ENCODE measurements at regions not wholly inside any gene's neighbourhood (a gene's known extent, or its start where the extent isn't known, plus 50 kb on each side); places are given as distances from the start of the nearest gene placed in this dataset.

DNA sequence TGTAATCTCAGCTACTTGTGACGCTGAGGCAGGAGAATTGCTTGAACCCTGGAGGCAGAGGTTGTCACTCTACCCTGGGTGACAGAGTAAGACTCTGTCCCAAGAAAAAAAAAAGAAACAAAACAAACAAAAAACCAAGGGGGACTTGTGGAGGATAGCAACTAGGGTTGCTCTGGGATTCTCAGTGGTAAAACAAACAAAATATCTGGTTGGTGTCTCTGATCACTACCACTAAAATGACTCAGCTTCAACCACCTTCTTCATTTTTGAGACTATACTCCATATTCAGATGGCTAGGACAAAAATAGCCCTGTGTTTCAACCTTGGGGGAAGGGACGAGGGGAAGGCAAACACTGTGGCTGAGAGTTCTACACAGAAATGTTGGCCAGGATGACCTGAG lies 110.3 kb downstream of the ARRDC3 start:
- TF ChIP-seq, protein P1, sequence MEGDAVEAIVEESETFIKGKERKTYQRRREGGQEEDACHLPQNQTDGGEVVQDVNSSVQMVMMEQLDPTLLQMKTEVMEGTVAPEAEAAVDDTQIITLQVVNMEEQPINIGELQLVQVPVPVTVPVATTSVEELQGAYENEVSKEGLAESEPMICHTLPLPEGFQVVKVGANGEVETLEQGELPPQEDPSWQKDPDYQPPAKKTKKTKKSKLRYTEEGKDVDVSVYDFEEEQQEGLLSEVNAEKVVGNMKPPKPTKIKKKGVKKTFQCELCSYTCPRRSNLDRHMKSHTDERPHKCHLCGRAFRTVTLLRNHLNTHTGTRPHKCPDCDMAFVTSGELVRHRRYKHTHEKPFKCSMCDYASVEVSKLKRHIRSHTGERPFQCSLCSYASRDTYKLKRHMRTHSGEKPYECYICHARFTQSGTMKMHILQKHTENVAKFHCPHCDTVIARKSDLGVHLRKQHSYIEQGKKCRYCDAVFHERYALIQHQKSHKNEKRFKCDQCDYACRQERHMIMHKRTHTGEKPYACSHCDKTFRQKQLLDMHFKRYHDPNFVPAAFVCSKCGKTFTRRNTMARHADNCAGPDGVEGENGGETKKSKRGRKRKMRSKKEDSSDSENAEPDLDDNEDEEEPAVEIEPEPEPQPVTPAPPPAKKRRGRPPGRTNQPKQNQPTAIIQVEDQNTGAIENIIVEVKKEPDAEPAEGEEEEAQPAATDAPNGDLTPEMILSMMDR (IDR thresholded peaks at IDR 0.05) = no peak
- no peak for TF ChIP-seq POLR2A (IDR thresholded peaks at IDR 0.05)
